HepG2 (cell line): ENCODE measurements at regions not wholly inside any gene's neighbourhood (a gene's known extent, or its start where the extent isn't known, plus 50 kb on each side); places are given as distances from the start of the nearest gene placed in this dataset.

ENCODE experiments used
- FOXA1 ChIP-seq, 2 experiments: fragments of 450-650 bp in 1 of 2; sonication (generic) in 1 of 2; formaldehyde crosslinking in 1 of 2; IDR thresholded peaks; 2 replicates each; pipeline versions ENCODE4 v1.4.0 to v1.6.1; 2016 to 2020; ENCODE audit warnings: missing genetic modification reagents in 1 of 2
- HES4 ChIP-seq: sonication (generic); formaldehyde crosslinking; IDR thresholded peaks from 2 replicates; pipeline ENCODE4 v1.9.0; 2021; ENCODE audit warnings: mild to moderate bottlenecking, missing genetic modification reagents, borderline replicate concordance
- KLF16 ChIP-seq, 2 experiments: sonication (generic) in 1 of 2; formaldehyde crosslinking in 1 of 2; IDR thresholded peaks; 2 replicates each; pipeline versions ENCODE4 v1.6.1 to v1.8.0; 2016 to 2023; ENCODE audit warnings: missing genetic modification reagents in 2 of 2, missing compliant biosample characterization in 1 of 2
- MAF1 ChIP-seq: sonication (generic); formaldehyde crosslinking; IDR thresholded peaks from 2 replicates; pipeline ENCODE4 v1.5.0; 2020; ENCODE audit warnings: missing genetic modification reagents, borderline replicate concordance
- ZNF747 ChIP-seq: sonication (generic); formaldehyde crosslinking; IDR thresholded peaks from 2 replicates; pipeline ENCODE4 v1.8.1; 2023; ENCODE audit warnings: missing genetic modification reagents, mild to moderate bottlenecking, borderline replicate concordance
- TF ChIP-seq, protein P1 (sequence below): IDR thresholded peaks from 2 replicates; pipeline ENCODE4 v1.4.0; 2020; ENCODE audit warnings: mild to moderate bottlenecking, missing genetic modification reagents
- TF ChIP-seq, protein P2 (sequence below): conservative IDR thresholded peaks from 2 replicates; pipeline ENCODE4 v1.6.1; 2018; ENCODE audit warnings: missing genetic modification reagents
- TF ChIP-seq, protein P3 (sequence below): sonication (generic); formaldehyde crosslinking; IDR thresholded peaks from 2 replicates; pipeline ENCODE4 v1.5.0; 2020; ENCODE audit warnings: mild to moderate bottlenecking, missing genetic modification reagents

DNA sequence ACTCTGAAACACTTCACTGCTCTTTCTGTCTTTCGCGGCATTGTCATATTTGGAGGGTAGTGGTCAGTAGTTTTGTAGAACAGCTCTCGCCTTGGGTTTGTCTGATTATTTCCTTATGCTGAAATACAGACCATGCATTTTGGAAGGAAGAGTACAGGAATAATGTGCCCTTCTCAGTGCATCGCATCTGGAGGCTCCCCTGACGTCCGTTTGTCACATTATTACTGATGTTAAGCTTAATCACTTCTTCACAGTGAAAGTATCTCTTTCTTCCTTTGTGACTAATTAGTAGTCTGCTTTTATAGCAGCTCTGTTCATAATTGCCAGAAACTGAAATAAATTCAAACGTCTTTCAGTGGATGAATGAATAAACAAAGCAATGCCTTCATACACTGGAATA is 85.7 kb upstream of the CXADR start (continued):
- TF ChIP-seq, protein P1, sequence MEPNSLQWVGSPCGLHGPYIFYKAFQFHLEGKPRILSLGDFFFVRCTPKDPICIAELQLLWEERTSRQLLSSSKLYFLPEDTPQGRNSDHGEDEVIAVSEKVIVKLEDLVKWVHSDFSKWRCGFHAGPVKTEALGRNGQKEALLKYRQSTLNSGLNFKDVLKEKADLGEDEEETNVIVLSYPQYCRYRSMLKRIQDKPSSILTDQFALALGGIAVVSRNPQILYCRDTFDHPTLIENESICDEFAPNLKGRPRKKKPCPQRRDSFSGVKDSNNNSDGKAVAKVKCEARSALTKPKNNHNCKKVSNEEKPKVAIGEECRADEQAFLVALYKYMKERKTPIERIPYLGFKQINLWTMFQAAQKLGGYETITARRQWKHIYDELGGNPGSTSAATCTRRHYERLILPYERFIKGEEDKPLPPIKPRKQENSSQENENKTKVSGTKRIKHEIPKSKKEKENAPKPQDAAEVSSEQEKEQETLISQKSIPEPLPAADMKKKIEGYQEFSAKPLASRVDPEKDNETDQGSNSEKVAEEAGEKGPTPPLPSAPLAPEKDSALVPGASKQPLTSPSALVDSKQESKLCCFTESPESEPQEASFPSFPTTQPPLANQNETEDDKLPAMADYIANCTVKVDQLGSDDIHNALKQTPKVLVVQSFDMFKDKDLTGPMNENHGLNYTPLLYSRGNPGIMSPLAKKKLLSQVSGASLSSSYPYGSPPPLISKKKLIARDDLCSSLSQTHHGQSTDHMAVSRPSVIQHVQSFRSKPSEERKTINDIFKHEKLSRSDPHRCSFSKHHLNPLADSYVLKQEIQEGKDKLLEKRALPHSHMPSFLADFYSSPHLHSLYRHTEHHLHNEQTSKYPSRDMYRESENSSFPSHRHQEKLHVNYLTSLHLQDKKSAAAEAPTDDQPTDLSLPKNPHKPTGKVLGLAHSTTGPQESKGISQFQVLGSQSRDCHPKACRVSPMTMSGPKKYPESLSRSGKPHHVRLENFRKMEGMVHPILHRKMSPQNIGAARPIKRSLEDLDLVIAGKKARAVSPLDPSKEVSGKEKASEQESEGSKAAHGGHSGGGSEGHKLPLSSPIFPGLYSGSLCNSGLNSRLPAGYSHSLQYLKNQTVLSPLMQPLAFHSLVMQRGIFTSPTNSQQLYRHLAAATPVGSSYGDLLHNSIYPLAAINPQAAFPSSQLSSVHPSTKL, result no peak
- no peak for TF ChIP-seq FOXA1 (IDR thresholded peaks at IDR 0.05)
- TF ChIP-seq FOXA1 (CRISPR knock-in tag; IDR thresholded peaks at IDR 0.05), result no peak
- TF ChIP-seq MAF1 (CRISPR knock-in tag), result no peak
- TF ChIP-seq, protein P2, sequence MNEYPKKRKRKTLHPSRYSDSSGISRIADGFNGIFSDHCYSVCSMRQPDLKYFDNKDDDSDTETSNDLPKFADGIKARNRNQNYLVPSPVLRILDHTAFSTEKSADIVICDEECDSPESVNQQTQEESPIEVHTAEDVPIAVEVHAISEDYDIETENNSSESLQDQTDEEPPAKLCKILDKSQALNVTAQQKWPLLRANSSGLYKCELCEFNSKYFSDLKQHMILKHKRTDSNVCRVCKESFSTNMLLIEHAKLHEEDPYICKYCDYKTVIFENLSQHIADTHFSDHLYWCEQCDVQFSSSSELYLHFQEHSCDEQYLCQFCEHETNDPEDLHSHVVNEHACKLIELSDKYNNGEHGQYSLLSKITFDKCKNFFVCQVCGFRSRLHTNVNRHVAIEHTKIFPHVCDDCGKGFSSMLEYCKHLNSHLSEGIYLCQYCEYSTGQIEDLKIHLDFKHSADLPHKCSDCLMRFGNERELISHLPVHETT (CRISPR knock-in tag), result no peak
- no peak for TF ChIP-seq ZNF747
- no peak for TF ChIP-seq KLF16 (CRISPR knock-in tag; IDR thresholded peaks at IDR 0.05)
- TF ChIP-seq, protein P3, sequence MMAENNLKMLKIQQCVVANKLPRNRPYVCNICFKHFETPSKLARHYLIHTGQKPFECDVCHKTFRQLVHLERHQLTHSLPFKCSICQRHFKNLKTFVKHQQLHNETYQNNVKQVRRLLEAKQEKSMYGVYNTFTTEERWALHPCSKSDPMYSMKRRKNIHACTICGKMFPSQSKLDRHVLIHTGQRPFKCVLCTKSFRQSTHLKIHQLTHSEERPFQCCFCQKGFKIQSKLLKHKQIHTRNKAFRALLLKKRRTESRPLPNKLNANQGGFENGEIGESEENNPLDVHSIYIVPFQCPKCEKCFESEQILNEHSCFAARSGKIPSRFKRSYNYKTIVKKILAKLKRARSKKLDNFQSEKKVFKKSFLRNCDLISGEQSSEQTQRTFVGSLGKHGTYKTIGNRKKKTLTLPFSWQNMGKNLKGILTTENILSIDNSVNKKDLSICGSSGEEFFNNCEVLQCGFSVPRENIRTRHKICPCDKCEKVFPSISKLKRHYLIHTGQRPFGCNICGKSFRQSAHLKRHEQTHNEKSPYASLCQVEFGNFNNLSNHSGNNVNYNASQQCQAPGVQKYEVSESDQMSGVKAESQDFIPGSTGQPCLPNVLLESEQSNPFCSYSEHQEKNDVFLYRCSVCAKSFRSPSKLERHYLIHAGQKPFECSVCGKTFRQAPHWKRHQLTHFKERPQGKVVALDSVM (CRISPR knock-in tag), result no peak
- TF ChIP-seq HES4 (CRISPR knock-in tag), result no peak
